GM23338 (cell line): ENCODE measurements at regions not wholly inside any gene's neighbourhood (a gene's known extent, or its start where the extent isn't known, plus 50 kb on each side); places are given as distances from the start of the nearest gene placed in this dataset.

ENCODE experiments used
- EZH2 ChIP-seq: fragments of 200-600 bp; sonication (generic); IDR thresholded peaks from one replicate; pipeline ENCODE4 v1.8.0; 2017; ENCODE audit warnings: antibody characterized with exemption, mild to moderate bottlenecking, low read depth; ENCODE audit not compliant: unreplicated experiment
- EZH2phosphoT487 ChIP-seq: fragments of 200-600 bp; sonication (generic); IDR thresholded peaks from one replicate; pipeline ENCODE4 v1.8.1; 2018; ENCODE audit warnings: antibody characterized with exemption; ENCODE audit not compliant: unreplicated experiment
- JUNB ChIP-seq: IDR thresholded peaks from one replicate; pipeline ENCODE4 v1.6.1; 2016; ENCODE audit warnings: antibody characterized with exemption; ENCODE audit not compliant: unreplicated experiment
- POLR2AphosphoS5 ChIP-seq: IDR thresholded peaks from 2 replicates; pipeline ENCODE4 v1.6.1; 2016; ENCODE audit warnings: antibody characterized with exemption, low read depth
- TF ChIP-seq, protein P1 (sequence below), 2 experiments: fragments of 200-600 bp in 1 of 2; sonication (generic) in 1 of 2; conservative IDR thresholded peaks; 2 replicates each; pipeline versions ENCODE4 v1.5.1 to v1.6.1; 2016 to 2017; ENCODE audit warnings: antibody characterized with exemption in 2 of 2, low read depth in 2 of 2, mild to moderate bottlenecking in 2 of 2, moderate library complexity in 1 of 2

DNA sequence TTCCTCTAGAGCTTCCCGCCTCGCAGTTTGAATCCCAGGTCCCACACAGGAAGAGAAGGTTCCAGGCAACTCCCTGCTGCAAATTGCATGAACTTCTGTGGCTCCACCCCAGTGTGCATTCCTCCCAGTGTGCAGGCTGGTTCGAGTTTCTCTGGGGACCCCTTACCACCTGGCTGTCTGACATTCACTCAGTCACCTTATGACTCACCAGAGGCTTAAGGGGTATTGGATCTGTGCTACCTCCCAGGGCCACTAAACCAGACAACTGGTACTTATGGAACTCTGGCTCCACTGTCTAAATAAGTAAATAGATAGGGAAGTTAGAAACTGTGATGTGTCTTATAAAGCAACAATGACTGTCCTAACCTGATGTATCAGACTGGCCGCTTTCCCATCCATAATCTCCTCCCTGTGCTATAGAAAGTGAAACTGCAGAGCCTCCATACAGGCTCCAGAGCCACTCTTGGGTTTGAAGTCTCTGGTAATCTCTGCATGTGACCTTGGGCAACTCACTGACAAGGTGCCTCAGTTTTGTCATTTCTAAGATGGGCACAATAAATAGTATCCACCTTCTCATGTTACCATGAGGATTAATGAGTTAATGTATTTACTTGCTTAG is 720.6 kb downstream of the SEMA5A start:
- TF ChIP-seq POLR2AphosphoS5 (no peak), EZH2phosphoT487 (no peak), JUNB (no peak), EZH2 (no peak)
- TF ChIP-seq, protein P1, sequence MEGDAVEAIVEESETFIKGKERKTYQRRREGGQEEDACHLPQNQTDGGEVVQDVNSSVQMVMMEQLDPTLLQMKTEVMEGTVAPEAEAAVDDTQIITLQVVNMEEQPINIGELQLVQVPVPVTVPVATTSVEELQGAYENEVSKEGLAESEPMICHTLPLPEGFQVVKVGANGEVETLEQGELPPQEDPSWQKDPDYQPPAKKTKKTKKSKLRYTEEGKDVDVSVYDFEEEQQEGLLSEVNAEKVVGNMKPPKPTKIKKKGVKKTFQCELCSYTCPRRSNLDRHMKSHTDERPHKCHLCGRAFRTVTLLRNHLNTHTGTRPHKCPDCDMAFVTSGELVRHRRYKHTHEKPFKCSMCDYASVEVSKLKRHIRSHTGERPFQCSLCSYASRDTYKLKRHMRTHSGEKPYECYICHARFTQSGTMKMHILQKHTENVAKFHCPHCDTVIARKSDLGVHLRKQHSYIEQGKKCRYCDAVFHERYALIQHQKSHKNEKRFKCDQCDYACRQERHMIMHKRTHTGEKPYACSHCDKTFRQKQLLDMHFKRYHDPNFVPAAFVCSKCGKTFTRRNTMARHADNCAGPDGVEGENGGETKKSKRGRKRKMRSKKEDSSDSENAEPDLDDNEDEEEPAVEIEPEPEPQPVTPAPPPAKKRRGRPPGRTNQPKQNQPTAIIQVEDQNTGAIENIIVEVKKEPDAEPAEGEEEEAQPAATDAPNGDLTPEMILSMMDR (conservative IDR thresholded peaks at IDR 0.05; ENCODE audit: low read depth in 2 of 2) = no peak
